Keratinocyte (primary cell): ENCODE measurements at regions not wholly inside any gene's neighbourhood (a gene's known extent, or its start where the extent isn't known, plus 50 kb on each side); places are given as distances from the start of the nearest gene placed in this dataset.

ENCODE experiments used
- DNase-seq: peaks from one replicate; pipeline ENCODE4 v3.0.0-alpha.2; 2011; ENCODE audit warnings: low read depth, missing footprints, low spot score
- FAIRE-seq: peaks from 2 replicates; lab custom pipeline; 2011; peaks lifted over from hg19 to GRCh38; lab: Jason Lieb, UNC
- H2AFZ ChIP-seq: 2 replicates; pipeline ENCODE4 v1.6.0; 2012; ENCODE audit warnings: low read length, control low read depth, inconsistent platforms; ENCODE audit not compliant: control insufficient read depth
- H3K27ac ChIP-seq: 2 replicates; pipeline ENCODE4 v1.5.1; 2011; ENCODE audit warnings: low read length; ENCODE audit not compliant: control insufficient read depth, insufficient read depth
- H3K27me3 ChIP-seq: 3 replicates; pipeline ENCODE4 v1.6.0; 2011; ENCODE audit warnings: low read length; ENCODE audit not compliant: control insufficient read depth, insufficient read depth; ENCODE audit errors: extremely low read depth
- H3K36me3 ChIP-seq, 2 experiments: 2 replicates in 1 of 2; 3 replicates in 1 of 2; pipeline ENCODE4 v1.5.1; 2011; ENCODE audit warnings: low read length in 2 of 2, mild to moderate bottlenecking in 1 of 2; ENCODE audit not compliant: control insufficient read depth in 2 of 2, insufficient read depth in 2 of 2; ENCODE audit errors: extremely low read depth in 1 of 2
- H3K4me1 ChIP-seq: 3 replicates; pipeline ENCODE4 v1.5.1; 2011; ENCODE audit warnings: low read length; ENCODE audit not compliant: control insufficient read depth, insufficient read depth; ENCODE audit errors: extremely low read depth
- H3K4me2 ChIP-seq: 3 replicates; pipeline ENCODE4 v1.6.0; 2011; ENCODE audit warnings: low read depth, low read length; ENCODE audit not compliant: control insufficient read depth, insufficient read depth; ENCODE audit errors: extremely low read depth
- H3K4me3 ChIP-seq, 3 experiments: fragments of 200-600 bp in 1 of 3; sonication (generic) in 1 of 3; 2 replicates in 2 of 3; 3 replicates in 1 of 3; pipeline ENCODE4 v1.5.1; 2011 to 2016; ENCODE audit warnings: low read length in 3 of 3, mild to moderate bottlenecking in 3 of 3, control low read depth in 2 of 3, inconsistent platforms in 1 of 3, low read depth in 1 of 3, mixed read lengths in 1 of 3, mixed run types in 1 of 3, moderate library complexity in 1 of 3; ENCODE audit not compliant: control insufficient read depth in 2 of 3, insufficient read depth in 2 of 3; ENCODE audit errors: extremely low read depth in 1 of 3
- H3K79me2 ChIP-seq: 2 replicates; pipeline ENCODE4 v1.6.0; 2012; ENCODE audit warnings: low read length; ENCODE audit not compliant: control insufficient read depth, insufficient read depth
- H3K9ac ChIP-seq: 3 replicates; pipeline ENCODE4 v1.6.0; 2011; ENCODE audit warnings: low read length; ENCODE audit not compliant: control insufficient read depth, insufficient read depth; ENCODE audit errors: extremely low read depth
- H3K9me1 ChIP-seq: 3 replicates; pipeline ENCODE4 v1.6.0; 2011; ENCODE audit warnings: low read length; ENCODE audit not compliant: control insufficient read depth, insufficient read depth; ENCODE audit errors: extremely low read depth
- H3K9me3 ChIP-seq: 2 replicates; pipeline ENCODE4 v1.5.1; 2012; ENCODE audit warnings: low read depth, low read length; ENCODE audit not compliant: control insufficient read depth
- H4K20me1 ChIP-seq: 3 replicates; pipeline ENCODE4 v1.6.0; 2011; ENCODE audit warnings: low read length; ENCODE audit not compliant: control insufficient read depth, insufficient read depth; ENCODE audit errors: extremely low read depth
- CTCF ChIP-seq, 3 experiments: IDR thresholded peaks in 1 of 3; conservative IDR thresholded peaks in 1 of 3; optimal IDR thresholded peaks in 1 of 3; 2 replicates in 2 of 3; 3 replicates in 1 of 3; pipeline versions ENCODE3 to v1.5.1; 2011; ENCODE audit warnings: low read length in 3 of 3, mild to moderate bottlenecking in 3 of 3, moderate library complexity in 2 of 3, control low read depth in 1 of 3, inconsistent platforms in 1 of 3; ENCODE audit not compliant: insufficient read depth in 2 of 3; ENCODE audit errors: extremely low read depth in 1 of 3
- EZH2 ChIP-seq: IDR thresholded peaks from one replicate; pipeline ENCODE4 v1.6.1; 2012; ENCODE audit warnings: inconsistent platforms, mild to moderate bottlenecking, low read length, moderate library complexity
- dilution Hi-C: fragments of 300-500 bp; cut with MboI; formaldehyde crosslinking; loops from one replicate; pipeline ENCODE4 v1.7.0; 2020; ENCODE audit warnings: low sequenced_read_pairs; ENCODE audit not compliant: extremely low pct_ligation_motif_present

- H4K20me1 ChIP-seq, result no peaks in the 10 kb centered on the region
- H3K9me1 ChIP-seq, result no peaks in the 10 kb centered on the region
- no peak overlapping the region for H3K9ac ChIP-seq
- no peaks in the 10 kb centered on the region for H3K9me3 ChIP-seq
- H3K79me2 ChIP-seq, result no peaks in the 10 kb centered on the region
- H3K27ac ChIP-seq, result no peak overlapping the region
- no peaks in the 10 kb centered on the region for H3K36me3 ChIP-seq
- dilution Hi-C loops, result no loop called here
- no peak overlapping the region for H2AFZ ChIP-seq
- peak overlapping the region; percentile 41 for H3K4me2 ChIP-seq
- H3K4me3 ChIP-seq, result no peak overlapping the region
- no peaks in the 10 kb centered on the region for H3K27me3 ChIP-seq
- no peak for TF ChIP-seq EZH2
- TF ChIP-seq CTCF (optimal IDR thresholded peaks at IDR 0.05 in 1 of 3, IDR thresholded peaks at IDR 0.05 in 1 of 3, conservative IDR thresholded peaks at IDR 0.05 in 1 of 3; ENCODE audit: extremely low read depth in 1 of 3, insufficient read depth in 2 of 3, low read length in 3 of 3), result no peak
- FAIRE-seq, result no peak
- H3K4me1 ChIP-seq, result peaks cover 10% of the 10 kb centered on the region
- DNase-seq, result no peak
Measured at GRCh38 chr14:31965071-31965734, 111.9 kb upstream of the ARHGAP5 start.

GRCh38 chr14:31965735-31966598, 111.1 kb upstream of the ARHGAP5 start:
- H3K9me1 ChIP-seq, result no peaks in the 10 kb centered on the region
- no peaks in the 10 kb centered on the region for H3K27me3 ChIP-seq
- dilution Hi-C loops, result no loop called here
- H2AFZ ChIP-seq, result peak overlapping the region; percentile 65
- peak overlapping the region; percentile 41 for H3K4me2 ChIP-seq
- no peak overlapping the region for H3K9ac ChIP-seq
- no peaks in the 10 kb centered on the region for H4K20me1 ChIP-seq
- no peak overlapping the region for H3K27ac ChIP-seq
- H3K4me1 ChIP-seq, result peaks cover 10% of the 10 kb centered on the region
- H3K36me3 ChIP-seq, result no peaks in the 10 kb centered on the region
- no peaks in the 10 kb centered on the region for H3K79me2 ChIP-seq
- no peak for FAIRE-seq
- no peaks in the 10 kb centered on the region for H3K9me3 ChIP-seq
- TF ChIP-seq EZH2 (no peak), CTCF (optimal IDR thresholded peaks at IDR 0.05 in 1 of 3, IDR thresholded peaks at IDR 0.05 in 1 of 3, conservative IDR thresholded peaks at IDR 0.05 in 1 of 3; ENCODE audit: extremely low read depth in 1 of 3, insufficient read depth in 2 of 3, low read length in 3 of 3) (no peak)
- no peak for DNase-seq
- H3K4me3 ChIP-seq, result no peak overlapping the region
